Fibroblast of mammary gland (primary cell): ENCODE measurements at regions not wholly inside any gene's neighbourhood (a gene's known extent, or its start where the extent isn't known, plus 50 kb on each side); places are given as distances from the start of the nearest gene placed in this dataset.

Experiments used
- DNase-seq: peaks from one replicate; pipeline ENCODE4 v3.0.0-alpha.2; 2010; ENCODE audit warnings: low read depth
- H3K4me3 ChIP-seq: 2 replicates; pipeline ENCODE4 v1.5.1; 2011; ENCODE audit warnings: low read depth, mild to moderate bottlenecking, low read length, moderate library complexity; ENCODE audit not compliant: control insufficient read depth
- CTCF ChIP-seq: conservative IDR thresholded peaks from 2 replicates; pipeline ENCODE4 v1.5.1; 2011; ENCODE audit warnings: low read depth, low read length, inconsistent platforms; ENCODE audit not compliant: control insufficient read depth, insufficient read depth

GRCh38 chr1:29559056-29559455, 322.7 kb downstream of the PTPRU start:
- H3K4me3 ChIP-seq = no peak overlapping the region
- no peak for TF ChIP-seq CTCF
- no peak for DNase-seq

DNA sequence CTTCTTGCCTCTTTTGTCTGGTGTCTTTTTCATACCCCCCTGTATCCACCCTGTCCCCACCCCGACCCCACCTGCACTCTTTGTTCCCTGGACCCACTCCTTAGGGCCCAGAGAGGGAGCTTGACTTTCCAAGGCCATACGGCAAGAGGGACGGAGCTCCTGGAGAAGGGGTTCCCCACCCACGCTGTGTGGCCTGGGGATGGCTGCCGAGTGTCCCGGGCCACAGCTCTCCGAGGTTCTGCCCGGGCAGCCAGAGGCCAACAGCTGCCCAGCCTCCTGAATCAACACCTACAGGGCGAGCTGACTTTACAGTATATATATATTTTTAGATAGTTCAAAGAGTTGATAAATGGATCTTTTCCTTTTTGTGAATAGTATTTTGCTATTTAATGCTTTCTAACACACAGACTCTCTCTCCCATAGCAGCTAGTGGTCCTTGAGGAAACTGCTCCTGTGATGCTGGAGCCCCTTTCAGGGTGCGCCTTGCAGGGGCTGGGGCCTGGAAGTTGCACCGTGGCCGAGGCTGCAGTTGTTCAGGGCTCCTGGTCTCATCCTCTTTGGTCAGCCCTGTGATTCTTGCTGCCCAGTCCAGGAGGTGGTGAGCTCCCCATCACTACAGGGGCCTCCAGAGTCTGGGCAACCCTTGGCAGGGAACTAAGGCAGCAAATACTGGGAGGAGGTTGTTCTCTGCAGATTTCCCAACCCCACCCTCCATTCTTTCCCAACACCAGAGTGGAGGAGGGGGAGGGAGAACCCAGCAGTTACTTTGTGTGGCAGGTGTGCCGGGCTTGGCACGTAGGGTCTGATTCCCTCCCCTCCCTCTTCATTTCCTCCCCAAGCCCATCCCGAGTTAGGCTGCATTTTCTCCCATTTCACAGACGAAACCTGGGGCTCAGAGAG, 321.6 kb downstream of the PTPRU start:
- DNase-seq = no peak
- H3K4me3 ChIP-seq = no peak overlapping the region
- TF ChIP-seq CTCF = no peak

GRCh38 chr1:29557066-29557465, 320.7 kb downstream of the PTPRU start:
- no peak overlapping the region for H3K4me3 ChIP-seq
- TF ChIP-seq CTCF = no peak

GRCh38 chr1:29556657-29557056, 320.3 kb downstream of the PTPRU start:
- no peak for TF ChIP-seq CTCF
- no peak for DNase-seq
- no peak overlapping the region for H3K4me3 ChIP-seq

More at GRCh38 chr1:29557066-29557465, 320.7 kb downstream of the PTPRU start:
- no peak for DNase-seq

DNA sequence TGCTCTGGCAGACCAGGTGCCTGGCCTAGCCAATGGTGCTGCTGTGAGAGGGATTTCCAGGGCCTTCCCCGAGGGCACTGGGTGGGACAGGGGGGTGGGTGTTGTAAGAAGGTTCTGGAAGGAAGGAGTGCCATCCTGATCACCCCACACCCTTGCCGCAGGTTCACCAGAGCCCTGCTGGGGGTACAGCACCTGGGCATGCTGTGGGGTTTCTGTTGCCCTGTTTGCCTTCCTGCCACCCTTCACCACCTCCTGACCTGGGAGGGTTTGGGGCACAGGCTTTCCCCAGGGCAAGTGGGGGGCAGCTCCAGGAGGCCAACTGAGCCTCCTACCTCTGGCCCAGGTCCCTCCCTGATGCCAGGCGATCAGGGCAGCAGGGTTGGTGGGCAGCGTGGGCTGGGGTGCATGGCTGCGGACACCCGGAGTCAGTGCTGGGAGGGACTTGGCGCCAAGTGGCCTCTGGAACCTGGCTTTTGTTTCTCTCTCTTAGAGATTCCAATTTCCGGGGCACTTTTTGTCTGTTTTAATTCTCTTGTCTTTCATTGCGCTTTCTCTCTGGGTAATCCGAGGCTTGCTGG, 318.8 kb downstream of the PTPRU start:
- H3K4me3 ChIP-seq = no peak overlapping the region
- TF ChIP-seq CTCF = no peak
- no peak for DNase-seq

DNA sequence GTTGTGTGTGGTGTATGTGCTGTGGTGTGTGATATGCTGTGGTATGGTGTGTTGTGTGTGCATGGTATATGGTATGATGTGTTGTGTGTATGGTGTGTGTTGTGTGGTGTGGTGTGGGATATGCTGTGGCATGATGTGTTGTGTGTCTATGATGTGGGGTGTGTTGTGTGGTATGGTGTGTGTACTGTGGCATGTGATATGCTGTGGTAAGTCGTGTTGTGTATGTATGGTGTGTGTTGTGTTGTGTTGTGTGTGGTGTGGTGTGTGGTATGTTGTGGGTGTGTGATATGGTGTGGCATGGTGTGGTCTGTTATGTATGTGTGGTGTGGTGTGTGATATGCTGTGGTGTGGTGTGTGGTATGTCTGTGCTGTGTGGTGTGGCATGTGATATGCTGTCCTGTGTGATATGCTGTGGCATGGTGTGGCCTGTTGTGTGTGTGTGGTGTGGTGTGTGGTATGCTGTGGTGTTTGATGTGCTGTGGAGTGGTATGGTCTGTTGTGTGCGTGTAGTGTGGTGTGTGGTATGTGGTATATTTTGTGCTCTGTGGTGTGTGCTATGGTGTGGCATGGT, 318.0 kb downstream of the PTPRU start:
- H3K4me3 ChIP-seq = no peak overlapping the region
- TF ChIP-seq CTCF = no peak
- DNase-seq = no peak
